Heart right ventricle (tissue), 16 donors: ENCODE measurements at regions not wholly inside any gene's neighbourhood (a gene's known extent, or its start where the extent isn't known, plus 50 kb on each side); places are given as distances from the start of the nearest gene placed in this dataset.
"Not testable (repeated sequence)": the region's sequence is repeated elsewhere in the genome, so short reads cannot be mapped to it uniquely, and the experiment has no call there.

Experiments used
- ATAC-seq, 8 donors: fragments of 200-7000 bp; cut with Tn5 transposase; one replicate each; pipeline ENCODE4 v1.9.1; 2020; ENCODE audit warnings: mild to moderate bottlenecking in 8 of 8, moderate library complexity in 8 of 8, moderate number of reproducible peaks in 1 of 8
- DNase-seq, 2 donors: peaks; one replicate each; pipeline ENCODE4 v3.0.0-alpha.2; 2020
- H3K27ac ChIP-seq, 10 donors: fragments of 200-600 bp; sonication (generic) in 2 of 10; one replicate each; pipeline versions ENCODE4 v1.5.0 to v1.8.0; 2020 to 2022; ENCODE audit warnings: mild to moderate bottlenecking in 3 of 10
- H3K27me3 ChIP-seq, 7 donors: fragments of 200-600 bp; one replicate each; pipeline ENCODE4 v1.8.0; 2021 to 2022; ENCODE audit warnings: mild to moderate bottlenecking in 2 of 7
- H3K36me3 ChIP-seq, 9 donors: fragments of 200-600 bp; sonication (generic) in 1 of 9; one replicate each; pipeline versions ENCODE4 v1.5.0 to v1.8.0; 2020 to 2022; ENCODE audit warnings: mild to moderate bottlenecking in 2 of 9
- H3K4me1 ChIP-seq, 9 donors: fragments of 200-600 bp; sonication (generic) in 1 of 9; one replicate each; pipeline versions ENCODE4 v1.5.0 to v1.8.0; 2020 to 2022; ENCODE audit warnings: mild to moderate bottlenecking in 4 of 9
- H3K4me3 ChIP-seq, 10 donors: fragments of 200-600 bp; sonication (generic) in 2 of 10; one replicate each; pipeline versions ENCODE4 v1.5.0 to v1.8.0; 2020 to 2022; ENCODE audit warnings: mild to moderate bottlenecking in 7 of 10, moderate library complexity in 2 of 10
- H3K9me3 ChIP-seq, 11 donors: fragments of 200-600 bp in 10 of 11; sonication (generic) in 2 of 11; one replicate each; pipeline versions ENCODE4 v1.5.0 to v1.8.0; 2013 to 2022; ENCODE audit warnings: mild to moderate bottlenecking in 2 of 11, control low read depth in 1 of 11, moderate library complexity in 1 of 11
- WGBS, 2 donors: extraction: QIAGEN DNeasy Blood & Tissue Kit; methylation state at CpG; one replicate each; pipeline ENCODE4 v1.1.7; 2013; ENCODE audit warnings: inconsistent platforms in 1 of 2; 5-methylcytosine and 5-hydroxymethylcytosine counted together
- intact Hi-C, 10 donors: fragments of 100-400 bp; cut with DNase I; formaldehyde crosslinking; loops; one replicate each; pipeline versions ENCODE4 v1.11.1 to v1.14.2; 2022
- TF ChIP-seq, protein P1 (sequence below), 9 donors: fragments of 200-600 bp; sonication (generic) in 2 of 9; IDR thresholded peaks; one replicate each; pipeline versions ENCODE4 v1.5.0 to v1.8.0; 2021 to 2022; ENCODE audit warnings: antibody characterized with exemption in 9 of 9, mild to moderate bottlenecking in 5 of 9, moderate library complexity in 1 of 9
- donor health status: Arrhythmogenic right ventricular cardiomyopathy.
- donor health status: ischemic (EF 13 %, LVEDD 7.1; RV severe dilation, severe dysfunction).
- donor health status: healthy with polysubstance abuse.
- donor health status: DM: no; HTN: yes; CAD: no.
- donor health status: DM: no; HTN: no; CAD: no.
- donor health status: ischemic (EF 25% LVEDD 6.9; RV normal size, moderate dysfunction).
- donor health status: ischemic (EF 25% LVEDD 5.7; RV mildly dilated, moderate dysfunction).
- donor health status: healthy.
- donor health status: DM: yes; HTN: yes; CAD: no.
- donor health status: Ischemic cardiomyopathy.
- donor health status: ischemic (EF 35%, LVEDD 5.7; RV mildly dilated, moderate dysfunction).
- donor health status: nonischemic (EF 11% LVEDD 7.7; RV severe dilation, severe dysfunction).
- donor health status: DM: yes; HTN: yes; CAD: no.
- donor health status: PGD.
- donor health status: ischemic (EF 29% LVEDD 5.4; RV normal size, mild dysfunction).
- donor health status: nonischemic (EF 23%, LVEDD 6.1; RV moderate dilation, normal function).

DNA sequence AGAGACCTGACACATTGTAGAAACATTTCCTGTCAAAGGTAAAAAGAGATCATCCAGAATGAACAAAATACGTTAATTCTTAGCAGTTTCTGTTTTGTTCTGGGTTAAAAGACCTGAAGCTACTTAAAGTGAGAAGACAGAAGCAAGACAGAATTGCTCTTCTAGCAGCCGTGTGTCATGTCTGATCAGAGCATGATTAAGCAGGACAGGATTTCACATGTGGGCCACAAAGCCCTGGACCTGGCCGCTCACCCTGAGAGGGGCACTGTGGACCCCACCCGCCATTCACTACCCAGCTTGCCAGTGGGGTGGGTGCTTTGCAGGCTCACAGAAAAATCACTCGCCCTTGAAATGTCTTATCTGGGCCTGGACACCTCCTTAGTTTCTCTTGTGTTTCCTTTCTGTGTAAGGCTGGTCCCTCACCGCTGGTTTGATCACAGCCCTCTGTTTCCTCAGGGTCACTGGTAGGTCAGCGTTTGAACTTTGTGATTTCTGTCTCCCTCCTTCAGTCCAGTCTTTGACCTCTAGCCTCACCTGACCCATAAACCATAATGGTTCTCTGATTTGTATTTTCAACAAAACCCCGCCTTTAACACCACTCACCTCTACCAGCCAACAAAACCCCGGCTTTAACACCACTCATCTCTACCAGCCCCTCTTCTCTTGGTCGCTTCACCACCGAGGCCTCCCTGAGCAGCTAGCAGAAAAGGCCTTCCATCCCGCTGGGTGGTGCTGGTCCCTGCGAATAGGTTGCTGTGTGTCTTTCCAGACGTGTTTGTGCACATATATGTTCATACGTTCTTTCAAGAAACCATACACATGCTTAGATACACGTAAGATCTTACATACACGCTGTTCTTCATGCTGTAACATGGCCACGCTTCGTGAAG, 185.0 kb downstream of the OR4M2 start:
- Histone ChIP-seq H3K27me3 (peaks cover 0 to 19% (median 0%) of the 10 kb centered on the region in 7 donors), H3K4me3 (no peak overlapping the region), H3K9me3 (no peaks in the 10 kb centered on the region), H3K36me3 (no peaks in the 10 kb centered on the region), H3K4me1 (peaks cover 0 to 19% (median 0%) of the 10 kb centered on the region in 9 donors), H3K27ac (peak overlapping the region in 1 of 10 donors; percentile 77)
- 73 to 75% methylated on average over 19 of the region's 19 CpGs for WGBS, 2 donors
- DNase-seq (no peak), ATAC-seq (peak in 1 of 8 donors; percentile 13)
- intact Hi-C loops, result no loop called here
- TF ChIP-seq, protein P1, sequence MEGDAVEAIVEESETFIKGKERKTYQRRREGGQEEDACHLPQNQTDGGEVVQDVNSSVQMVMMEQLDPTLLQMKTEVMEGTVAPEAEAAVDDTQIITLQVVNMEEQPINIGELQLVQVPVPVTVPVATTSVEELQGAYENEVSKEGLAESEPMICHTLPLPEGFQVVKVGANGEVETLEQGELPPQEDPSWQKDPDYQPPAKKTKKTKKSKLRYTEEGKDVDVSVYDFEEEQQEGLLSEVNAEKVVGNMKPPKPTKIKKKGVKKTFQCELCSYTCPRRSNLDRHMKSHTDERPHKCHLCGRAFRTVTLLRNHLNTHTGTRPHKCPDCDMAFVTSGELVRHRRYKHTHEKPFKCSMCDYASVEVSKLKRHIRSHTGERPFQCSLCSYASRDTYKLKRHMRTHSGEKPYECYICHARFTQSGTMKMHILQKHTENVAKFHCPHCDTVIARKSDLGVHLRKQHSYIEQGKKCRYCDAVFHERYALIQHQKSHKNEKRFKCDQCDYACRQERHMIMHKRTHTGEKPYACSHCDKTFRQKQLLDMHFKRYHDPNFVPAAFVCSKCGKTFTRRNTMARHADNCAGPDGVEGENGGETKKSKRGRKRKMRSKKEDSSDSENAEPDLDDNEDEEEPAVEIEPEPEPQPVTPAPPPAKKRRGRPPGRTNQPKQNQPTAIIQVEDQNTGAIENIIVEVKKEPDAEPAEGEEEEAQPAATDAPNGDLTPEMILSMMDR (IDR thresholded peaks at IDR 0.05), result no peak

GRCh38 chr15:22265970-22266369, 185.6 kb downstream of the OR4M2 start:
- ATAC-seq, result no peak
- Histone ChIP-seq H3K27ac (peak overlapping the region in 1 of 10 donors; percentile 77), H3K36me3 (no peaks in the 10 kb centered on the region), H3K4me1 (peaks cover 0 to 19% (median 0%) of the 10 kb centered on the region in 9 donors), H3K27me3 (peaks cover 0 to 16% (median 0%) of the 10 kb centered on the region in 7 donors), H3K4me3 (no peak overlapping the region), H3K9me3 (no peaks in the 10 kb centered on the region)
- intact Hi-C loops, result no loop called here
- 34 to 36% methylated on average over 2 of the region's 2 CpGs for WGBS, 2 donors
- no peak for DNase-seq
- TF ChIP-seq, protein P1 (IDR thresholded peaks at IDR 0.05), result no peak

DNA sequence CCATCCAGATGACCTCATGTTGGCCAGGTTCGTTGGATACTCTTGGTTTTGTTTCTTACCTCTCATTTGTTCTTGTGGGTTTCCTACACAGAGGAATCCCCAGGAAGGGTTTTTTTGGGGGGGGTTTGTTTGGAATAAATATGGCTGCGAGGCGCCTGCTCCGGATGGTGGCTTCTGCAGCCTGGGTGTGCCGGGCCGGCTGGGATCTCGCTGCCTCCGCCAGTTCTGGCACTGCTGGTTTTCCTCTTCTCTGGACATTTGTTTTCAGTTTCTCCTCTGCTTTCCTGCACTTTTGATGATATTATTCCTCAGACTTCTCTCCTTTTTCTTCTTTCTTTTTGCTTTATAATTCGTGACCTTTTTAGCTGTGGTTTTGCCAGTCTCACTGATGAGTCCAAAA, 187.4 kb downstream of the OR4M2 start:
- Histone ChIP-seq H3K27ac (no peak overlapping the region), H3K4me1 (peaks cover 0 to 15% (median 0%) of the 10 kb centered on the region in 9 donors), H3K4me3 (no peak overlapping the region), H3K36me3 (no peaks in the 10 kb centered on the region), H3K27me3 (peaks cover 0 to 12% (median 0%) of the 10 kb centered on the region in 7 donors), H3K9me3 (peaks cover 0 to 2% (median 0%) of the 10 kb centered on the region in 11 donors)
- 86 to 87% methylated on average over 9 of the region's 9 CpGs for WGBS, 2 donors
- TF ChIP-seq, protein P1 (IDR thresholded peaks at IDR 0.05), result no peak
- ATAC-seq (no peak), DNase-seq (no peak)
- intact Hi-C loops, result no loop called here

DNA sequence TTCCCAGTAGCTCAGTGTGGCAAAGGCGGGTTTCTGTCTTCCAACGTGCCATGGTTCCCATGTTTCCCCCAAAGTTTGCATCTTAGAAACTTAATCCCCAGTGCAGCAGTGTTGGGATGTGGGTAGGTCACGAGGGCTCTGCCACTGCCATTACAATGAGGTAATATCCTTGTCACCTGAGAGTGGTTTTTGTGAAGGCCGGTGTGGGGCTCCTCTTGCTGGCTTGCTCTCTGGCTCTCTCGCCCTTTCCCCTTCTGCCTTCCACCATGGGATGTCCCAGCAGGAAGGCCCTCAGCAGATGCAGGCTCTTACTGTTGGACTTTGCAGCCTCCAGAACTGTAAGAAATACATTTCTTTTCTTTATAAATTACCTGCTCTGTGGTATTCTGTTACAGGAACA, 187.9 kb downstream of the OR4M2 start:
- WGBS, 2 donors, result 71 to 73% methylated on average over 5 of the region's 5 CpGs
- Histone ChIP-seq H3K4me1 (peaks cover 0 to 12% (median 0%) of the 10 kb centered on the region in 9 donors), H3K27me3 (peaks cover 0 to 13% (median 0%) of the 10 kb centered on the region in 7 donors)
- DNase-seq, H3K9me3 ChIP-seq, H3K4me3 ChIP-seq, H3K27ac ChIP-seq, ATAC-seq, H3K36me3 ChIP-seq, intact Hi-C loops: not testable (repeated sequence)

GRCh38 chr15:22268654-22269053, 188.3 kb downstream of the OR4M2 start:
- H3K9me3 ChIP-seq, ATAC-seq, H3K36me3 ChIP-seq, H3K4me3 ChIP-seq, H3K27ac ChIP-seq, DNase-seq, intact Hi-C loops: not testable (repeated sequence)
- Histone ChIP-seq H3K4me1 (peaks cover 0 to 12% (median 0%) of the 10 kb centered on the region in 9 donors), H3K27me3 (peaks cover 0 to 18% (median 0%) of the 10 kb centered on the region in 7 donors)
- WGBS, 2 donors, result 61 to 62% methylated on average over 6 of the region's 6 CpGs

- intact Hi-C loops, result not testable (repeated sequence)
- 86 to 89% methylated on average over 29 of the region's 29 CpGs for WGBS, 2 donors
These were observed 186.2 kb upstream of the GOLGA6L22 start for GRCh38 chr15:22272286-22273160.

DNA sequence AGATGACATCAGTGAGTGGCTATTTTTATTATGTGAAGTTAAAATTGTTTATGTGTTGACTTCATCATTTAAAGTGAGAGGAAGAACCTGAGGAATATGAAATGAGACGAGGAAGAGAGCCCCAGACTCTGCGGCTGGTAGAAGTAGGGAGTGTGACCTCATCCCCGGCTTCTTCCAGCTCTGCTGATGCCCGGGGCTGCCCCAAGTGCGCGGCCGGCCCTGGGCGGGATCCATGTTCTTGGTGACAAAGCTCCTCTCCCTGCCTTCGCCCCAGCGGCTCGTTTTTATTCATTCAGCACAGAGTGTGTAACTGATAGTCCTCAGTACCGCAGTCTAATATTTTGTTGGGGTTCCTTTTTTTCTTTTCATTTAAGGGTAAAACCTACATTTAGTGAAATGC, 185.5 kb upstream of the GOLGA6L22 start:
- H3K9me3 ChIP-seq, ATAC-seq, H3K27ac ChIP-seq, DNase-seq, H3K4me1 ChIP-seq, H3K36me3 ChIP-seq, H3K4me3 ChIP-seq, intact Hi-C loops: not testable (repeated sequence)
- 81 to 84% methylated on average over 12 of the region's 12 CpGs for WGBS, 2 donors
- peaks cover 0 to 33% (median 0%) of the 10 kb centered on the region in 7 donors for H3K27me3 ChIP-seq

More at GRCh38 chr15:22272286-22273160, 186.2 kb upstream of the GOLGA6L22 start:
- DNase-seq, H3K4me3 ChIP-seq, ATAC-seq, H3K36me3 ChIP-seq, H3K4me1 ChIP-seq, H3K27ac ChIP-seq, H3K9me3 ChIP-seq: not testable (repeated sequence)
- peaks cover 0 to 29% (median 0%) of the 10 kb centered on the region in 7 donors for H3K27me3 ChIP-seq
